Activated CD8-positive, alpha-beta T cell treated with anti-CD3 and anti-CD28 coated beads for 36 hours (primary cell): ENCODE measurements at regions not wholly inside any gene's neighbourhood (a gene's known extent, or its start where the extent isn't known, plus 50 kb on each side); places are given as distances from the start of the nearest gene placed in this dataset.

ENCODE experiments used
- ATAC-seq: fragments of 200-7000 bp; cut with Tn5 transposase; one replicate; pipeline ENCODE4 v1.10.0; 2021; ENCODE audit warnings: mild to moderate bottlenecking, moderate library complexity
- CTCF ChIA-PET: fragments of 350-600 bp; sonication (Branson Sonifier 250); formaldehyde crosslinking; loops from one replicate; lab custom pipeline; 2021; ENCODE audit warnings: antibody characterized with exemption; lab: Charles Lee
- POLR2A ChIA-PET: fragments of 350-600 bp; sonication (Branson Sonifier 250); formaldehyde crosslinking; loops from one replicate; lab custom pipeline; 2021; ENCODE audit warnings: antibody characterized with exemption; lab: Charles Lee
- DNase-seq: peaks from one replicate; pipeline ENCODE4 v3.0.0-alpha.2; 2020
- H3K27ac Mint-ChIP-seq: one replicate; pipeline ENCODE4 v1.8.0; 2021; ENCODE audit warnings: mild to moderate bottlenecking, mixed read lengths
- H3K27me3 Mint-ChIP-seq: one replicate; pipeline ENCODE4 v1.8.0; 2021; ENCODE audit warnings: mixed read lengths
- H3K36me3 Mint-ChIP-seq: one replicate; pipeline ENCODE4 v1.8.0; 2021; ENCODE audit warnings: low read depth, mixed read lengths
- H3K4me1 Mint-ChIP-seq: one replicate; pipeline ENCODE4 v1.8.0; 2021; ENCODE audit warnings: low read depth, mixed read lengths
- H3K4me3 Mint-ChIP-seq: one replicate; pipeline ENCODE4 v1.8.0; 2021; ENCODE audit warnings: mild to moderate bottlenecking, moderate library complexity, mixed read lengths
- H3K9me3 Mint-ChIP-seq: one replicate; pipeline ENCODE4 v1.8.0; 2021; ENCODE audit warnings: mixed read lengths
- intact Hi-C: fragments of 100-400 bp; cut with micrococcal nuclease; formaldehyde crosslinking; loops from one replicate; pipeline ENCODE4 v1.10.0; 2022
- TF ChIP-seq, protein P1 (sequence below): fragments of 200-600 bp; IDR thresholded peaks from one replicate; pipeline ENCODE4 v1.8.0; 2022; ENCODE audit warnings: antibody characterized with exemption, mild to moderate bottlenecking

DNA sequence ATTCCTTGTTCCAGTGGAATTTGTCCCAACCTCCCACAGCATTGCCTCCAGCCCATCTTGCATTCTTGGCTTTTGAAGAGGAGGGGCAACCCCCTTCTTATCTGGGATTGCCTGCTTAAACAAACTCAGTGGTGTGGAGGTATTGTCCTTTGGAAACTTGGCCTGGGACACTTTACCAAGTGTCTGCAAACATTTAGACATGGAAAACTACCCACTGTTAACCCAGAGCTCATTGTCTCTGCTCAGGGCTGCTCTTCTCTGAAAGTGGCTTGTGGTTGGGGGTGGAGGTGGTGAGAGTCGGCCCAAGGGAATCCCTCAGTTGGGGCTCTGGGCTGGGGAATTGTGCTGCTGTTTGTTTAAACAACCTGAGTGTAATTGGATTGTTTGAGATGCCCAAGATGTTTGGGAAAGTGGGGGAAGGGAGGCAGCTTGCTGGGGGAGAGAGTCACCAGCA is 178.3 kb upstream of the GATA6 start:
- Mint-ChIP-seq H3K27ac (no peak overlapping the region), H3K36me3 (no peaks in the 10 kb centered on the region), H3K27me3 (peaks cover 2% of the 10 kb centered on the region), H3K9me3 (no peaks in the 10 kb centered on the region), H3K4me1 (no peaks in the 10 kb centered on the region), H3K4me3 (no peak overlapping the region)
- DNase-seq: no peak
- CTCF ChIA-PET: no interaction called here
- intact Hi-C loops: no loop called here
- POLR2A ChIA-PET: no interaction called here
- ATAC-seq: no peak
- TF ChIP-seq, protein P1, sequence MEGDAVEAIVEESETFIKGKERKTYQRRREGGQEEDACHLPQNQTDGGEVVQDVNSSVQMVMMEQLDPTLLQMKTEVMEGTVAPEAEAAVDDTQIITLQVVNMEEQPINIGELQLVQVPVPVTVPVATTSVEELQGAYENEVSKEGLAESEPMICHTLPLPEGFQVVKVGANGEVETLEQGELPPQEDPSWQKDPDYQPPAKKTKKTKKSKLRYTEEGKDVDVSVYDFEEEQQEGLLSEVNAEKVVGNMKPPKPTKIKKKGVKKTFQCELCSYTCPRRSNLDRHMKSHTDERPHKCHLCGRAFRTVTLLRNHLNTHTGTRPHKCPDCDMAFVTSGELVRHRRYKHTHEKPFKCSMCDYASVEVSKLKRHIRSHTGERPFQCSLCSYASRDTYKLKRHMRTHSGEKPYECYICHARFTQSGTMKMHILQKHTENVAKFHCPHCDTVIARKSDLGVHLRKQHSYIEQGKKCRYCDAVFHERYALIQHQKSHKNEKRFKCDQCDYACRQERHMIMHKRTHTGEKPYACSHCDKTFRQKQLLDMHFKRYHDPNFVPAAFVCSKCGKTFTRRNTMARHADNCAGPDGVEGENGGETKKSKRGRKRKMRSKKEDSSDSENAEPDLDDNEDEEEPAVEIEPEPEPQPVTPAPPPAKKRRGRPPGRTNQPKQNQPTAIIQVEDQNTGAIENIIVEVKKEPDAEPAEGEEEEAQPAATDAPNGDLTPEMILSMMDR: no peak

DNA sequence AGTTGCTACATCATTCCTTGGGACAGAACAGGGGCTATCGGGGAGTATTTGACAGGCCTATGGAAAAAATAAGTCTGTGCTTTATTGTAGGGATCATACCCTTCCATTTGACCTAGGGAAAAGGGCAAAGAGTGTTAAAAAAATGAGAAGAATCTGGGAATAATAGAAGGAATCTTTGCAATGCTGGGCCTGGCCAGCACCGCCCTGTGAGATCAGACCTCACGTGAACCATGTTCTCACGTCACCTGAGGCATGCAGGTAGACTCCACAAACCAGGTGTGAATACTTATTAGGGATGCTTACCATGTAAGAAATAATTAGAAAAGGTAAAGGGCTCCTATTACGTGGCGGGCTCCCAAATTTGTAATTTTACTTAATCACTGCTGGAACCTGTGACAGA is 177.5 kb upstream of the GATA6 start:
- no peak for DNase-seq
- Mint-ChIP-seq H3K4me3 (no peak overlapping the region), H3K9me3 (no peaks in the 10 kb centered on the region), H3K36me3 (no peaks in the 10 kb centered on the region), H3K27me3 (peaks cover 2% of the 10 kb centered on the region), H3K27ac (no peak overlapping the region), H3K4me1 (no peaks in the 10 kb centered on the region)
- no peak for ATAC-seq
- ChIA-PET POLR2A (no interaction called here), CTCF (no interaction called here)
- TF ChIP-seq, protein P1: no peak
- intact Hi-C loops: no loop called here

DNA sequence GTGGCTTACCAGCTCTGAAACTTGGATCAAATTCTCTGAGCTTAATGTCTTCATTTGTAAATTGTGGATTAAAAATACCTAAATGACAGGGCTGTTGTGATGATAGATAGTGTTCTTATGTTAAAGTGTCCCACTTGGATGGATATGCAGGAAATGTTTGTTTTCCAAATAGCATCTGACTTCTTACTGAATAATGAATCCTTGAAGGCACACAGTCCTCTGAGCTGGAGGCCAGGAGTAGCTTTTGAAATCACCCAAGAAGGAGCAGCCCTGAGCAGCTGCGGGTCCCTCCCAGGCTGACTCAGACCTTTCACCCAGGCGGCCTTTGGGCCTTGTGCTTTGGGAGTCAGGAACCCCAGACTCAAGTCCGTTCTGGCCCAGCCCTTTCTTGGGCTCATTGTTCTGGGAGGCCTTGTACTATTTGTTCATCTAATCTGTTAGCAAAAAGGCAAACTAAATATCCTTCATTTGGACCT is 173.0 kb upstream of the GATA6 start:
- Mint-ChIP-seq H3K27me3 (peaks cover 2% of the 10 kb centered on the region), H3K4me1 (peaks cover 2% of the 10 kb centered on the region), H3K9me3 (no peaks in the 10 kb centered on the region), H3K4me3 (no peak overlapping the region), H3K27ac (no peak overlapping the region), H3K36me3 (no peaks in the 10 kb centered on the region)
- TF ChIP-seq, protein P1: no peak
- CTCF ChIA-PET: interaction anchor here (0.7 kb wide), 1 partner anchor 458 kb away, joined by 3 read pairs; no protein-coding TSS in a partner anchor
- DNase-seq (no peak), ATAC-seq (no peak)
- POLR2A ChIA-PET: no interaction called here
- intact Hi-C loops: no loop called here

DNA sequence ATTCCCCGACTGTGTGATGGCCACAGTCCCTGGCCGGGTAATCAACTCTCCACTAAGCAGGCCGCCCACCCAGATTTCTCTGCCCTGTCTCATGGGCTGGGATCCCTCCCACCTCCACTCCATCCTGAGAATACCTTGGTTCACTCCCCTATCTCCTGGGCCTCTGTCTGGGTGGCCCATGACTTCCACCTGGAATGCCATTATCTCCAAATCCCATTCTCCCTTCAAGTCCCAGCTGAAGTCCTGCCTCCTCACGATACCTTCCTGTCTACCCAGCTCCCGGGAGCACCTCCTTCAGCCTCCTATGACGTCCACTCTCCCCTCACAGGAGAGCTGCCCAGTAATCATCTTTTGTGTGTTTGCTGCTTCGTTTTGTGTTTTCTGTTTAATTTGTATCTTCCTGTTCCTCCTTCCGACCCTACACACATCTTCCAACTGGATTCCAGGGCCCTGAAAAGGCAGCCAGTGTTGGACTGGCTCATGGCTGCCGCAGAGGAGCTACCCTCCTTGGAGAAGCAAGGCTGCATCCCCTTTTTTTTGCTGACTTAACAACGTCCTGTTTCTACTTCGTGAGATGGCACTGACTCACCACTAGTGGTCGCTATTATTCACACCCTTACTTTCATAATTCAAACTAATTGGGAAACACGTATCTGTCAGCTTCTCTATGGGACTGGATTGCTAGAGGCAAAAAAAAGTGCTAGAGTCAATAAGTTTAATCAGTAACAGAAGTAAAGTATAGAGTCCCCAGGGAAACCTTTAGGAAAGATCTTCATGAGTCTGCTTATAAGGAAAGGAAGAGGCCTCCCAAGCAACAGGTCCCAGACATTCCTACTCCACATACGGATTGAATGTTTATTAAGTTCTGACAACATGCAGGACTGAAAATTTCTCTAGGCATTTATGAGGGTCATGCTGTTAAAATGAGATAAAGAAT is 171.9 kb upstream of the GATA6 start:
- Mint-ChIP-seq H3K9me3 (no peaks in the 10 kb centered on the region), H3K36me3 (no peaks in the 10 kb centered on the region), H3K4me3 (no peak overlapping the region), H3K27me3 (no peaks in the 10 kb centered on the region), H3K4me1 (peaks cover 2% of the 10 kb centered on the region), H3K27ac (no peak overlapping the region)
- POLR2A ChIA-PET: no interaction called here
- intact Hi-C loops: no loop called here
- DNase-seq (peak; percentile 14), ATAC-seq (peak; percentile 61)
- CTCF ChIA-PET: interaction anchor here (0.7 to 1.7 kb wide), 10 partner anchors 8 to 111 kb away, joined by 3 to 8 read pairs (median 4); no protein-coding TSS in a partner anchor
- TF ChIP-seq, protein P1: peak; percentile 77

DNA sequence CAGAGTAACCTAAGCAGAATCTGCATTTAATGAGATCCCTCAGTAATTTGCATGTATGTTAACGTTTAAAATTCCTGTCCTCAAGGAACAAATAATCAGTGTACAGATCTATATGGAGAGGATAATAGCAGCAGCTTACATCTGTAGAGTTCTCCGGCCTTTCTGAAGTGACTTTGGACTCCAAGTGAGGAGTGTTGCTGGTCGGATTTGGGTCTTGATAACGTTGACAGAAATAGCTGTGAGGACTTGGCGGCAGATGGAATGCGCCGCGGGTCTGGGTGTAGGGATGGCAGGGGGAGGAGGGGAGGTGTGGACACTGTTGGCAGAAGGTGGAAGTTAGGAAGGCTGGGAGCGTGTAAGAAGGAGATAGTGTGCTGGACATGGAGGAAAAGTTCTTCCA is 170.9 kb upstream of the GATA6 start:
- H3K36me3 Mint-ChIP-seq: no peaks in the 10 kb centered on the region
- H3K27me3 Mint-ChIP-seq: no peaks in the 10 kb centered on the region
- H3K4me1 Mint-ChIP-seq: peaks cover 2% of the 10 kb centered on the region
- no peak overlapping the region for H3K4me3 Mint-ChIP-seq
- CTCF ChIA-PET: interaction anchor here (0.6 to 1.7 kb wide), 5 partner anchors 24 to 108 kb away, joined by 3 to 5 read pairs (median 3); no protein-coding TSS in a partner anchor
- POLR2A ChIA-PET: no interaction called here
- no peak for ATAC-seq
- TF ChIP-seq, protein P1: no peak
- no peaks in the 10 kb centered on the region for H3K9me3 Mint-ChIP-seq
- intact Hi-C loops: no loop called here
- no peak overlapping the region for H3K27ac Mint-ChIP-seq
- DNase-seq: no peak
